ENCODE measurements at regions not wholly inside any gene's neighbourhood (a gene's known extent, or its start where the extent isn't known, plus 50 kb on each side); places are given as distances from the start of the nearest gene placed in this dataset.

DNA sequence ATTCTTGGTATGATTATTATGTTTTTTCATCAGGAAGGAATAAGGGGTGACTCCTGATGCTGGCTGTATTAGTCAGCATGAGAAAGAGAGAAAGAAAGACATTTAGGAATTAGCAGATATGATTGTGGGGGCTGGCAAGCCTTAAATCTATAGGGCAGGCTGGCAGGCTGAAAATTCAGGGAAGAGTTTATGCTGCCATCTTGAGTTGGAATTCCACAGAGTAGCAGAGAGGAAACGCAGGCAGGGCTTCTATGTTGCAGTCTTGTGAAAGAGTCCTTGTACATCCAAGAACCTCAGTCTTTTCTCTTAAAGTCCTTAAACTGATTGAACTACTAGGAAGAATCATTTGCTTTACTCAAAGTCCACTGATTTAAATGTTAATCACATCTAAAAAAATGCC is 262.7 kb upstream of the SLC10A2 start:
- no peak for TF ChIP-seq CTCF (conservative IDR thresholded peaks at IDR 0.05; ENCODE audit: low read depth, low read length)
- no peak for TF ChIP-seq EZH2 (IDR thresholded peaks at IDR 0.05; ENCODE audit: low read length, unreplicated experiment)
- TF ChIP-seq EZH2phosphoT487 (IDR thresholded peaks at IDR 0.05; ENCODE audit: borderline replicate concordance, low read length) = no peak
